Lower leg skin (tissue), 3 donors: ENCODE measurements at regions not wholly inside any gene's neighbourhood (a gene's known extent, or its start where the extent isn't known, plus 50 kb on each side); places are given as distances from the start of the nearest gene placed in this dataset.

Experiments
- POLR2A ChIP-seq, 2 donors: fragments of 450-650 bp; IDR thresholded peaks; one replicate each; pipeline ENCODE4 v1.6.1; 2016 to 2017; ENCODE audit warnings: antibody characterized with exemption in 2 of 2, mild to moderate bottlenecking in 1 of 2, moderate library complexity in 1 of 2
- TF ChIP-seq, protein P1 (sequence below), 3 donors: fragments of 450-650 bp; IDR thresholded peaks; one replicate each; pipeline ENCODE4 v1.5.1; 2016; ENCODE audit warnings: antibody characterized with exemption in 3 of 3, mild to moderate bottlenecking in 3 of 3, moderate library complexity in 2 of 3

DNA sequence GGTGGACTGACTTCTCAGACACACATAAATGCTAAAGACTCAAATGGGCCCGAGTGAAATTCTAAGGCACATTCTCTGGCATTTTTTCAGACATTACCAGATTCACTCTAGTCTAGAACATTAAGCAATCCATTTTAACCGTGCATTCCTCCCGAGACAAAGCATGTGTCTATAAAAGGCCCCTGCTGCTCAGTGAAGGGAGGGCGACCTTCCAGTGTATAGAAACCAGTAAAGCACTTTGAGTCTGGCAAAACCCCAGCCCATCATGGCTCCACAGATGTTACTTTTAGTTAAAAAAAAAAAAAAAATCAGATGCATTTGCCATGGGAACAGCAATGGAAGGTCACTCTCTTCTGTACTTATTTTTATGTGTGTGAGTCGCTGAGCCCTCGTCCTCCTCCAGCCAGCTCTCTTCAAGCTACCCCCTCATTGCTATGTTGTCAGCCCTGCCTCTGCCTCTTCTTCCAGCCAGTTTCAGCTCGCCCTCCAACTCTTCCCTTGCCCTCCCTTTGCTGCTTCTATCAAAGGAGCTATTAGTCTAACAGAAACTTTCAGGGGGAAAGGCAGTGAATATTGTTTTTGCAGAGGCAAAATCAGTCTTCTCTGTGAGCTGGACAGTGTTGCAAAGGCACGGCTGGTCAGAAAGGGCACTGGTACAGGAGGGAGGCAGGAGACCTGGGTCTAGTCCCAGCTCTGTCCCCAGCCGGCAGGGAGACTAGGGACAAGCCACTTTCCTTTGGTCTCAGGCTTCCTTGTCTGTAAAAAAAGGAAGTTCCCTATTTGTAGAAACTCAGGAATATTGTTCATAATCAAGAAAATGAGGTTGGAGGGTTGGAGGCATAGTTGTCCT is 644.2 kb downstream of the ZNF674 start:
- TF ChIP-seq, protein P1, sequence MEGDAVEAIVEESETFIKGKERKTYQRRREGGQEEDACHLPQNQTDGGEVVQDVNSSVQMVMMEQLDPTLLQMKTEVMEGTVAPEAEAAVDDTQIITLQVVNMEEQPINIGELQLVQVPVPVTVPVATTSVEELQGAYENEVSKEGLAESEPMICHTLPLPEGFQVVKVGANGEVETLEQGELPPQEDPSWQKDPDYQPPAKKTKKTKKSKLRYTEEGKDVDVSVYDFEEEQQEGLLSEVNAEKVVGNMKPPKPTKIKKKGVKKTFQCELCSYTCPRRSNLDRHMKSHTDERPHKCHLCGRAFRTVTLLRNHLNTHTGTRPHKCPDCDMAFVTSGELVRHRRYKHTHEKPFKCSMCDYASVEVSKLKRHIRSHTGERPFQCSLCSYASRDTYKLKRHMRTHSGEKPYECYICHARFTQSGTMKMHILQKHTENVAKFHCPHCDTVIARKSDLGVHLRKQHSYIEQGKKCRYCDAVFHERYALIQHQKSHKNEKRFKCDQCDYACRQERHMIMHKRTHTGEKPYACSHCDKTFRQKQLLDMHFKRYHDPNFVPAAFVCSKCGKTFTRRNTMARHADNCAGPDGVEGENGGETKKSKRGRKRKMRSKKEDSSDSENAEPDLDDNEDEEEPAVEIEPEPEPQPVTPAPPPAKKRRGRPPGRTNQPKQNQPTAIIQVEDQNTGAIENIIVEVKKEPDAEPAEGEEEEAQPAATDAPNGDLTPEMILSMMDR (IDR thresholded peaks at IDR 0.05), result no peak
- TF ChIP-seq POLR2A (IDR thresholded peaks at IDR 0.05), result no peak
